Progenitor cell of endocrine pancreas (in vitro differentiated cells): ENCODE measurements at regions not wholly inside any gene's neighbourhood (a gene's known extent, or its start where the extent isn't known, plus 50 kb on each side); places are given as distances from the start of the nearest gene placed in this dataset.
A peak's percentile ranks its signal among the peaks of the same experiment; 100 is the strongest.

Experiments used
- DNase-seq: peaks from one replicate; pipeline ENCODE4 v3.0.0; 2021; ENCODE audit warnings: low spot score; ENCODE audit not compliant: unreplicated experiment
- H3K27ac Mint-ChIP-seq: 2 replicates; pipeline ENCODE4 v1.8.0; 2021; ENCODE audit warnings: mild to moderate bottlenecking, moderate library complexity, mixed read lengths
- H3K27me3 Mint-ChIP-seq: 2 replicates; pipeline ENCODE4 v1.8.0; 2021; ENCODE audit warnings: mixed read lengths
- H3K36me3 Mint-ChIP-seq: 2 replicates; pipeline ENCODE4 v1.8.0; 2022; ENCODE audit warnings: mixed read lengths; ENCODE audit not compliant: insufficient read depth
- H3K4me1 Mint-ChIP-seq: 2 replicates; pipeline ENCODE4 v1.8.0; 2021; ENCODE audit warnings: low read depth, mixed read lengths
- H3K4me3 Mint-ChIP-seq: 2 replicates; pipeline ENCODE4 v1.8.0; 2021; ENCODE audit warnings: low read depth, mild to moderate bottlenecking, moderate library complexity, mixed read lengths
- H3K9me3 Mint-ChIP-seq: 2 replicates; pipeline ENCODE4 v1.8.0; 2021; ENCODE audit warnings: low read depth, mixed read lengths
- TF ChIP-seq, protein P1 (sequence below): fragments of 200-600 bp; sonication (generic); IDR thresholded peaks from one replicate; pipeline ENCODE4 v1.5.0; 2021; ENCODE audit warnings: antibody characterized with exemption, mild to moderate bottlenecking; ENCODE audit not compliant: unreplicated experiment

GRCh38 chr7:53326634-53327033 is 291.2 kb downstream of the POM121L12 start:
- no peaks in the 10 kb centered on the region for H3K27me3 Mint-ChIP-seq
- no peak for DNase-seq
- H3K27ac Mint-ChIP-seq: no peak overlapping the region
- no peaks in the 10 kb centered on the region for H3K36me3 Mint-ChIP-seq
- peaks cover 14% of the 10 kb centered on the region for H3K9me3 Mint-ChIP-seq
- H3K4me3 Mint-ChIP-seq: no peak overlapping the region
- H3K4me1 Mint-ChIP-seq: no peaks in the 10 kb centered on the region
- TF ChIP-seq, protein P1, sequence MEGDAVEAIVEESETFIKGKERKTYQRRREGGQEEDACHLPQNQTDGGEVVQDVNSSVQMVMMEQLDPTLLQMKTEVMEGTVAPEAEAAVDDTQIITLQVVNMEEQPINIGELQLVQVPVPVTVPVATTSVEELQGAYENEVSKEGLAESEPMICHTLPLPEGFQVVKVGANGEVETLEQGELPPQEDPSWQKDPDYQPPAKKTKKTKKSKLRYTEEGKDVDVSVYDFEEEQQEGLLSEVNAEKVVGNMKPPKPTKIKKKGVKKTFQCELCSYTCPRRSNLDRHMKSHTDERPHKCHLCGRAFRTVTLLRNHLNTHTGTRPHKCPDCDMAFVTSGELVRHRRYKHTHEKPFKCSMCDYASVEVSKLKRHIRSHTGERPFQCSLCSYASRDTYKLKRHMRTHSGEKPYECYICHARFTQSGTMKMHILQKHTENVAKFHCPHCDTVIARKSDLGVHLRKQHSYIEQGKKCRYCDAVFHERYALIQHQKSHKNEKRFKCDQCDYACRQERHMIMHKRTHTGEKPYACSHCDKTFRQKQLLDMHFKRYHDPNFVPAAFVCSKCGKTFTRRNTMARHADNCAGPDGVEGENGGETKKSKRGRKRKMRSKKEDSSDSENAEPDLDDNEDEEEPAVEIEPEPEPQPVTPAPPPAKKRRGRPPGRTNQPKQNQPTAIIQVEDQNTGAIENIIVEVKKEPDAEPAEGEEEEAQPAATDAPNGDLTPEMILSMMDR: no peak

DNA sequence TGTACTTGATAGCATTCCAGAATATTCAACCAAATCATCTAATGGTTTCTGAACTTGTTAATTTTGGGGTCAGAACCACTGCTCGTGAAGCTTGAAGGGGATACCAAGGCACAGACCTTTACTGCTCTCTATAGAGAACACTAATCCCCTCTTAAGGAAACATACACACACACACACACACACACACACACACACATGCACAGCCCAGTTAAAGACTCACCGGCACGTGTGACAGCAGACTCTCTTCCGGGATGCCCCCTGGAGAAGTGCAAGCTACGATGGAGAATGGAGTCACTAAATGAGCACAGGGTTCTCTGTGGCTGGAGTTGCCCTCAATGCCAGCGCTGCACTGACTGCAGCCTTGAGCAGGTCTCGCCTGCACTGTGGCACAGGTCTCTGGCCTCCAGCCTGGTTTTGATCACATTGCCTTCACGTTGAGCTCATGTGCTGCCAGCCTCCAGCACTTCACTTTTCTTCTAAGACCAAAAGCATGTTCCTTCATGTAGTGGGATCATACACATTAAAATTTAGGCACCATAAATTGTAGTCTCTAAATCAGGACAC is 300.8 kb downstream of the POM121L12 start:
- H3K4me3 Mint-ChIP-seq: no peak overlapping the region
- no peak for DNase-seq
- H3K27me3 Mint-ChIP-seq: no peaks in the 10 kb centered on the region
- H3K9me3 Mint-ChIP-seq: peaks cover 11% of the 10 kb centered on the region
- peaks cover 1% of the 10 kb centered on the region for H3K36me3 Mint-ChIP-seq
- TF ChIP-seq, protein P1: no peak
- H3K4me1 Mint-ChIP-seq: peaks cover 1% of the 10 kb centered on the region
- H3K27ac Mint-ChIP-seq: no peak overlapping the region

GRCh38 chr7:53340220-53340619 is 304.8 kb downstream of the POM121L12 start:
- Mint-ChIP-seq H3K36me3 (peaks cover 5% of the 10 kb centered on the region), H3K27ac (no peak overlapping the region), H3K9me3 (peaks cover 30% of the 10 kb centered on the region), H3K27me3 (no peaks in the 10 kb centered on the region), H3K4me1 (peaks cover 1% of the 10 kb centered on the region), H3K4me3 (no peak overlapping the region)
- no peak for DNase-seq
- TF ChIP-seq, protein P1: no peak

- Mint-ChIP-seq H3K27ac (peak overlapping the region; percentile 52), H3K36me3 (no peaks in the 10 kb centered on the region), H3K4me1 (peaks cover 2% of the 10 kb centered on the region), H3K27me3 (no peaks in the 10 kb centered on the region), H3K4me3 (no peak overlapping the region), H3K9me3 (peaks cover 6% of the 10 kb centered on the region)
- peak; percentile 45 for DNase-seq
- TF ChIP-seq, protein P1: peak; percentile 81
These were observed 314.8 kb downstream of the POM121L12 start for GRCh38 chr7:53350241-53350640.

GRCh38 chr7:53351681-53352080 is 316.2 kb downstream of the POM121L12 start:
- TF ChIP-seq, protein P1: no peak
- no peak overlapping the region for H3K4me3 Mint-ChIP-seq
- H3K4me1 Mint-ChIP-seq: peaks cover 2% of the 10 kb centered on the region
- H3K27me3 Mint-ChIP-seq: no peaks in the 10 kb centered on the region
- no peaks in the 10 kb centered on the region for H3K36me3 Mint-ChIP-seq
- DNase-seq: no peak
- no peak overlapping the region for H3K27ac Mint-ChIP-seq
- H3K9me3 Mint-ChIP-seq: peaks cover 4% of the 10 kb centered on the region
